K562 (cell line): ENCODE measurements at regions not wholly inside any gene's neighbourhood (a gene's known extent, or its start where the extent isn't known, plus 50 kb on each side); places are given as distances from the start of the nearest gene placed in this dataset.
A peak's percentile ranks its signal among the peaks of the same experiment; 100 is the strongest.

Experiments
- ARID2 ChIP-seq: fragments of 450-650 bp; IDR thresholded peaks from 2 replicates; pipeline ENCODE4 v1.6.1; 2017; ENCODE audit warnings: antibody characterized with exemption, mild to moderate bottlenecking
- ARID3B ChIP-seq: fragments of 250-450 bp; sonication (Bioruptor Pico); IDR thresholded peaks from 2 replicates; pipeline ENCODE4 v1.4.0; 2020; ENCODE audit warnings: borderline replicate concordance
- CBX8 ChIP-seq: fragments of 200-600 bp; sonication (generic); IDR thresholded peaks from 2 replicates; pipeline ENCODE4 v1.6.1; 2012; ENCODE audit warnings: borderline replicate concordance, mixed run types, low read depth, mild to moderate bottlenecking, moderate library complexity, mixed read lengths, low read length, control low read depth, inconsistent platforms; ENCODE audit not compliant: poor library complexity, severe bottlenecking; ENCODE audit errors: extremely low read depth
- ESRRA ChIP-seq: fragments of 450-650 bp; IDR thresholded peaks from 2 replicates; pipeline ENCODE4 v1.6.1; 2014; ENCODE audit warnings: low read depth, mild to moderate bottlenecking, moderate library complexity, borderline replicate concordance
- HMG20A ChIP-seq: fragments of 450-650 bp; formaldehyde crosslinking; conservative IDR thresholded peaks from 2 replicates; pipeline ENCODE4 v1.4.0; 2020; ENCODE audit warnings: mild to moderate bottlenecking, mixed read lengths
- KLF13 ChIP-seq: fragments of 450-650 bp; IDR thresholded peaks from 2 replicates; pipeline ENCODE4 v1.6.1; 2016; ENCODE audit warnings: missing genetic modification characterization, low read depth, mild to moderate bottlenecking, missing compliant biosample characterization, moderate library complexity, borderline replicate concordance
- MAZ ChIP-seq, 2 experiments: fragments of 450-650 bp in 1 of 2; sonication (generic) in 1 of 2; formaldehyde crosslinking; IDR thresholded peaks in 1 of 2; conservative IDR thresholded peaks in 1 of 2; 2 replicates each; pipeline versions ENCODE4 v1.4.0 to v1.5.0; 2020; ENCODE audit warnings: mild to moderate bottlenecking in 1 of 2, missing genetic modification reagents in 1 of 2
- NELFE ChIP-seq: IDR thresholded peaks from 2 replicates; pipeline ENCODE4 v1.6.1; 2011; ENCODE audit warnings: mild to moderate bottlenecking; ENCODE audit not compliant: insufficient read depth, insufficient read length
- PATZ1 ChIP-seq: fragments of 250-450 bp; sonication (Bioruptor Pico); IDR thresholded peaks from 2 replicates; pipeline ENCODE4 v1.5.0; 2020; ENCODE audit warnings: mild to moderate bottlenecking, borderline replicate concordance
- POLR2H ChIP-seq: IDR thresholded peaks from 2 replicates; pipeline ENCODE4 v1.6.1; 2016; ENCODE audit warnings: missing genetic modification characterization, low read depth, mild to moderate bottlenecking, control low read depth, missing compliant biosample characterization, moderate library complexity
- RBM14 ChIP-seq: fragments of 200-400 bp; formaldehyde crosslinking; IDR thresholded peaks from 2 replicates; pipeline ENCODE4 v1.6.1; 2018; ENCODE audit warnings: low read depth, mild to moderate bottlenecking, low read length, moderate library complexity, borderline replicate concordance; ENCODE audit not compliant: insufficient read depth
- SIRT6 ChIP-seq: IDR thresholded peaks from one replicate; pipeline ENCODE4 v1.6.1; 2012; ENCODE audit warnings: low read depth, mild to moderate bottlenecking, control low read depth, inconsistent platforms, low read length, moderate library complexity
- ZNF282 ChIP-seq: sonication (generic); formaldehyde crosslinking; IDR thresholded peaks from 2 replicates; pipeline ENCODE4 v1.8.1; 2023; ENCODE audit warnings: missing genetic modification reagents
- TF ChIP-seq, protein P1 (sequence below), 2 experiments: fragments of 450-650 bp in 1 of 2; sonication (generic) in 1 of 2; formaldehyde crosslinking in 1 of 2; IDR thresholded peaks; 2 replicates each; pipeline versions ENCODE4 v1.7.1 to v1.9.0; 2016 to 2022; ENCODE audit warnings: inconsistent platforms in 1 of 2, mild to moderate bottlenecking in 1 of 2, missing genetic modification reagents in 1 of 2

- no peak for TF ChIP-seq ZNF282 (CRISPR knock-in tag)
- TF ChIP-seq NELFE: no peak
- peak in 1 of 2 experiments; percentile 48; a peak in 1 of 4 replicates for TF ChIP-seq MAZ (CRISPR knock-in tag; conservative IDR thresholded peaks at IDR 0.05 in 1 of 2, IDR thresholded peaks at IDR 0.05 in 1 of 2)
- TF ChIP-seq ARID3B (CRISPR knock-in tag): no peak
- TF ChIP-seq PATZ1 (CRISPR knock-in tag): no peak
- TF ChIP-seq, protein P1, sequence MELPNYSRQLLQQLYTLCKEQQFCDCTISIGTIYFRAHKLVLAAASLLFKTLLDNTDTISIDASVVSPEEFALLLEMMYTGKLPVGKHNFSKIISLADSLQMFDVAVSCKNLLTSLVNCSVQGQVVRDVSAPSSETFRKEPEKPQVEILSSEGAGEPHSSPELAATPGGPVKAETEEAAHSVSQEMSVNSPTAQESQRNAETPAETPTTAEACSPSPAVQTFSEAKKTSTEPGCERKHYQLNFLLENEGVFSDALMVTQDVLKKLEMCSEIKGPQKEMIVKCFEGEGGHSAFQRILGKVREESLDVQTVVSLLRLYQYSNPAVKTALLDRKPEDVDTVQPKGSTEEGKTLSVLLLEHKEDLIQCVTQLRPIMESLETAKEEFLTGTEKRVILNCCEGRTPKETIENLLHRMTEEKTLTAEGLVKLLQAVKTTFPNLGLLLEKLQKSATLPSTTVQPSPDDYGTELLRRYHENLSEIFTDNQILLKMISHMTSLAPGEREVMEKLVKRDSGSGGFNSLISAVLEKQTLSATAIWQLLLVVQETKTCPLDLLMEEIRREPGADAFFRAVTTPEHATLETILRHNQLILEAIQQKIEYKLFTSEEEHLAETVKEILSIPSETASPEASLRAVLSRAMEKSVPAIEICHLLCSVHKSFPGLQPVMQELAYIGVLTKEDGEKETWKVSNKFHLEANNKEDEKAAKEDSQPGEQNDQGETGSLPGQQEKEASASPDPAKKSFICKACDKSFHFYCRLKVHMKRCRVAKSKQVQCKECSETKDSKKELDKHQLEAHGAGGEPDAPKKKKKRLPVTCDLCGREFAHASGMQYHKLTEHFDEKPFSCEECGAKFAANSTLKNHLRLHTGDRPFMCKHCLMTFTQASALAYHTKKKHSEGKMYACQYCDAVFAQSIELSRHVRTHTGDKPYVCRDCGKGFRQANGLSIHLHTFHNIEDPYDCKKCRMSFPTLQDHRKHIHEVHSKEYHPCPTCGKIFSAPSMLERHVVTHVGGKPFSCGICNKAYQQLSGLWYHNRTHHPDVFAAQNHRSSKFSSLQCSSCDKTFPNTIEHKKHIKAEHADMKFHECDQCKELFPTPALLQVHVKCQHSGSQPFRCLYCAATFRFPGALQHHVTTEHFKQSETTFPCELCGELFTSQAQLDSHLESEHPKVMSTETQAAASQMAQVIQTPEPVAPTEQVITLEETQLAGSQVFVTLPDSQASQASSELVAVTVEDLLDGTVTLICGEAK (IDR thresholded peaks at IDR 0.05): 0 out of 2 replicates have a peak, but pooled peaks have one; percentile 24
- TF ChIP-seq, protein P1 (CRISPR knock-in tag; IDR thresholded peaks at IDR 0.05): no peak
- TF ChIP-seq SIRT6: no peak
- TF ChIP-seq POLR2H: no peak
- TF ChIP-seq ARID2: peak; percentile 96
- peak; percentile 30; the same call in 1 of the 2 replicates for TF ChIP-seq KLF13 (tag)
- TF ChIP-seq HMG20A (CRISPR knock-in tag): no peak
- TF ChIP-seq RBM14: no peak
- TF ChIP-seq CBX8: no peak
- peak; percentile 89 for TF ChIP-seq ESRRA
These were observed 82.6 kb downstream of the LSM3 start (continued) for GRCh38 chr3:14261229-14261628.
